Cardiac muscle cell (in vitro differentiated cells and primary cell): ENCODE measurements at regions not wholly inside any gene's neighbourhood (a gene's known extent, or its start where the extent isn't known, plus 50 kb on each side); places are given as distances from the start of the nearest gene placed in this dataset.

Experiments used
- DNase-seq, 2 donors: peaks; one replicate each; pipeline versions ENCODE4 v3.0.0 to v3.0.0-alpha.2; 2010 to 2017; ENCODE audit warnings: low read depth in 1 of 2, low spot score in 1 of 2
- H3K27ac ChIP-seq: fragments of 200-600 bp; sonication (generic); 2 replicates; pipeline ENCODE4 v1.5.1; 2016
- H3K27me3 ChIP-seq: fragments of 200-600 bp; sonication (generic); 2 replicates; pipeline ENCODE4 v1.6.0; 2016; ENCODE audit warnings: control low read depth
- H3K36me3 ChIP-seq: fragments of 200-600 bp; sonication (generic); 2 replicates; pipeline ENCODE4 v1.5.1; 2016; ENCODE audit warnings: control low read depth
- H3K4me1 ChIP-seq: fragments of 200-600 bp; sonication (generic); 2 replicates; pipeline ENCODE4 v1.8.1; 2017; ENCODE audit warnings: low read depth, mild to moderate bottlenecking, mixed run types
- H3K4me3 ChIP-seq: fragments of 200-600 bp; sonication (generic); 2 replicates; pipeline ENCODE4 v1.5.1; 2016; ENCODE audit warnings: mild to moderate bottlenecking
- H3K9me3 ChIP-seq: fragments of 200-600 bp; sonication (generic); 2 replicates; pipeline ENCODE4 v1.5.1; 2017; ENCODE audit warnings: low read depth, mild to moderate bottlenecking, control low read depth
- TF ChIP-seq, protein P1 (sequence below): IDR thresholded peaks from 2 replicates; pipeline ENCODE4 v1.5.1; 2012; ENCODE audit warnings: low read depth, mild to moderate bottlenecking, low read length

DNA sequence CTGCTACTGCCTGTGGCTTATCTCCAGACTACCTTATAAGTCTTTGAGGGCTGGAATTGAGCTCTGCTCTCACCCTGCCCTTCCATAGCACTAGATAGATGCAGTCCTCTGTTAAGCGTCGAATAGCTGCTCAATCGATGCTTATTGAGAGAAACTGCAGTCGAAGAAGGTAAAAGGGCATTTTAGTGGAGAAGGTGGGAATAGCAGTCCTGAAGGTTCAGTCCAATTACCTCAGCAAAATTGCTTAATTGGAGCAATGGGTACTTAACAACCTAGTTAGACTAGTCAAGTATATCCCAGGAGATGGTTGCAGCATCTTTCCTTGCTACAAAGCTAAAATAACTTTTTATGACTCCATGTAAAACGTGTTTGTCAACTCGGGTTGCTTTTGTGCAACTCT lies 66.8 kb upstream of the NT5E start:
- H3K27me3 ChIP-seq, result no peaks in the 10 kb centered on the region
- H3K4me3 ChIP-seq, result no peak overlapping the region
- no peak overlapping the region for H3K27ac ChIP-seq
- no peak for DNase-seq
- no peaks in the 10 kb centered on the region for H3K36me3 ChIP-seq
- H3K4me1 ChIP-seq, result no peaks in the 10 kb centered on the region
- no peaks in the 10 kb centered on the region for H3K9me3 ChIP-seq
- TF ChIP-seq, protein P1, sequence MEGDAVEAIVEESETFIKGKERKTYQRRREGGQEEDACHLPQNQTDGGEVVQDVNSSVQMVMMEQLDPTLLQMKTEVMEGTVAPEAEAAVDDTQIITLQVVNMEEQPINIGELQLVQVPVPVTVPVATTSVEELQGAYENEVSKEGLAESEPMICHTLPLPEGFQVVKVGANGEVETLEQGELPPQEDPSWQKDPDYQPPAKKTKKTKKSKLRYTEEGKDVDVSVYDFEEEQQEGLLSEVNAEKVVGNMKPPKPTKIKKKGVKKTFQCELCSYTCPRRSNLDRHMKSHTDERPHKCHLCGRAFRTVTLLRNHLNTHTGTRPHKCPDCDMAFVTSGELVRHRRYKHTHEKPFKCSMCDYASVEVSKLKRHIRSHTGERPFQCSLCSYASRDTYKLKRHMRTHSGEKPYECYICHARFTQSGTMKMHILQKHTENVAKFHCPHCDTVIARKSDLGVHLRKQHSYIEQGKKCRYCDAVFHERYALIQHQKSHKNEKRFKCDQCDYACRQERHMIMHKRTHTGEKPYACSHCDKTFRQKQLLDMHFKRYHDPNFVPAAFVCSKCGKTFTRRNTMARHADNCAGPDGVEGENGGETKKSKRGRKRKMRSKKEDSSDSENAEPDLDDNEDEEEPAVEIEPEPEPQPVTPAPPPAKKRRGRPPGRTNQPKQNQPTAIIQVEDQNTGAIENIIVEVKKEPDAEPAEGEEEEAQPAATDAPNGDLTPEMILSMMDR, result no peak

DNA sequence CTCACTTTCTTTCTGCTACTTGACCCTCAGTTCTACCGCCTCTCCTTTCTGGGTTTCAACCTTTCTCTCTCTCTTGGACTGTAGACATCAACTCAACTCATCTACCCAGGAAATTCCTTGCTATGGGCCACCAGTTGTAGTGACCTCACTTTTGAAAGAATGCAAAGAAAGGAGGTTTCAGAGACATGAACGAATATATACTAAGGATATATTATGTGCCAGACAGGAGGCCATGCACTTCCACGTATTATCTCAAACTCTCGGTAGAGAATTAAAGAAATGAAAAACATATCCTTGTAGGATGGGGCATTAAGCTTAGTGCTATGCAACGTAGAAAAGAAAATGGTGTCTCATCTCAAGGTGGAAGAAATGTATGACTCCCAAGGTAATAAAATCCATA lies 67.3 kb upstream of the NT5E start:
- Histone ChIP-seq H3K4me3 (no peak overlapping the region), H3K9me3 (no peaks in the 10 kb centered on the region), H3K27me3 (no peaks in the 10 kb centered on the region), H3K27ac (no peak overlapping the region), H3K36me3 (no peaks in the 10 kb centered on the region), H3K4me1 (no peaks in the 10 kb centered on the region)
- no peak for DNase-seq
- TF ChIP-seq, protein P1, result no peak

DNA sequence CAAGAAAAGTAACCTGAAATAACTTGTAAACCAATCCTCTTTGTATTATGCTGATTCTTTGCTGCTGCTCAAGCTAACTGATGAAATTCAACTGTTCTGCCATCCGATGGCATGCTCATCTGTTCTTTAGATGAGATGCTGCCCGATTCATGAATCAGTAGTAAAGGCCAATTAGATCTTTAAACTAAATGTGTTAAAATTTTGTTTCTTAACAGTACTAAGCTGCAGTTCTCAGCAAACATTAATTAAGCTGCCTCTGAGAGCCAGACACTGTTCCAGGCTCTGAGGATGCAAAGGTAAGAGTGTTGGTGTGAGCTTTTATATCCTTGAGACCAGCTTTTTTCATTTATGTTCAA lies 77.0 kb upstream of the NT5E start:
- H3K27ac ChIP-seq, result no peak overlapping the region
- TF ChIP-seq, protein P1, result no peak
- H3K4me1 ChIP-seq, result no peaks in the 10 kb centered on the region
- no peaks in the 10 kb centered on the region for H3K27me3 ChIP-seq
- no peak overlapping the region for H3K4me3 ChIP-seq
- H3K36me3 ChIP-seq, result no peaks in the 10 kb centered on the region
- DNase-seq, result no peak
- no peaks in the 10 kb centered on the region for H3K9me3 ChIP-seq

DNA sequence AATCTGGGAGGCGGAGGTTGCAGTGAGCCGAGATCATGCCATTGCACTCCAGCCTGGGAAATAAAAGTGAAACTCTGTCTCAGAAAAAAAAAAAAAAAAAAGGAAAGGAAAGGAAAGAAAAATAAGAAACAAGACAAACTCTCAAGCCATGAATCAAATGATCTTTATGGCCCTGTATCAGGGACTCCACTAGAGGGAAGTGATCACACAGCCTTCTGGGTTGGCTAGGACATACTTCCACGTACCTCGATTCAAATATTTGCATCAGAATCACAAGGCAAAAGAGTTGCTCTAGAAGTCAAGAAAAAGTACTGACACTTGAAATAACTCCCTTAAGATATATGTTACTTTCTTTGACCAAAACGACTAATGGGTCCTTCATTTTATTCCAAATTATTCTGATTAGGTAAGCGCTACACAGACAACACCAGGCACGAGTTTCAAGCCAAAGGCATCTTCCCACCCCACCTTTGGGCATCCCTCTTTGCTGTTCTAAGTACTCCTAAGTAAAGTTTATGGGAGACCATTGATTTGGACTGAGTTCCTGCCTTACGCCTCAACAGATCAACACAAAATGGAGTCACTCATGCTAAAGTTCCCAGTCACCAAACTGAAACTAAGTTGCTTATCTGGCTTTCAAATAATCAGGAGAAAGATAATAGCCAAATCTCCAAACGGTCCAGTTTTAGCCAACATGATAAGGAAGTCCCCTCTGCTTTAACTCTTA lies 77.5 kb upstream of the NT5E start:
- DNase-seq, result peak in 1 of 2 donors; percentile 30
- no peak overlapping the region for H3K4me3 ChIP-seq
- no peaks in the 10 kb centered on the region for H3K27me3 ChIP-seq
- H3K9me3 ChIP-seq, result no peaks in the 10 kb centered on the region
- H3K36me3 ChIP-seq, result no peaks in the 10 kb centered on the region
- H3K4me1 ChIP-seq, result no peaks in the 10 kb centered on the region
- TF ChIP-seq, protein P1, result peak; percentile 19
- no peak overlapping the region for H3K27ac ChIP-seq

DNA sequence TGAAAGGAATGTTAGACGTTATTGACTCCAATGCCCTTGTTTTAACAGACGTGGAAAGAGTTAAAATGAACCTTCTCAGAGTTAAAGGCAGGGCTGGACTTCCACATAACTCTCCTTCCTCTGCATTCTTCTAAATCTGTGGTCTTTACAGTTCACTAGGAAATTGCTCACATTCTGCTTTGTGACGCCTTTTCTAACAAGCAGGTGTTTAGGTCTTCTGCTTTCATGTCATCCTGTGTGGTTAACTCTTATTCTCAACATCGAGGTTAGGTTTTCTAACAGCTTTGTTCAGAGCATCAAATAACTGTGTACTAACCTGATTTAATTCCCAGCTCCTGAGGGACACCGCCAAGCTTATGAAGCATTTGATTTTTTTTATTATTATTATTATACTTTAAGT lies 81.3 kb upstream of the NT5E start:
- H3K9me3 ChIP-seq, result no peaks in the 10 kb centered on the region
- no peaks in the 10 kb centered on the region for H3K4me1 ChIP-seq
- TF ChIP-seq, protein P1, result no peak
- H3K4me3 ChIP-seq, result no peak overlapping the region
- DNase-seq, result no peak
- no peaks in the 10 kb centered on the region for H3K36me3 ChIP-seq
- no peaks in the 10 kb centered on the region for H3K27me3 ChIP-seq
- H3K27ac ChIP-seq, result no peak overlapping the region
